CD14-positive monocyte (primary cell): ENCODE measurements at regions not wholly inside any gene's neighbourhood (a gene's known extent, or its start where the extent isn't known, plus 50 kb on each side); places are given as distances from the start of the nearest gene placed in this dataset.

ENCODE experiments used
- DNase-seq, 3 donors: peaks; one replicate each; pipeline ENCODE4 v3.0.0-alpha.2; 2011 to 2022
- H2AFZ ChIP-seq: 2 replicates; pipeline ENCODE4 v1.6.0; 2012; ENCODE audit warnings: mild to moderate bottlenecking, low read depth, low read length, inconsistent platforms; ENCODE audit not compliant: insufficient read depth, poor library complexity, severe bottlenecking
- H3K27ac ChIP-seq, 2 donors: 1 replicate in 1 of 2; 2 replicates in 1 of 2; pipeline ENCODE4 v1.5.1; 2012 to 2013; ENCODE audit warnings: low read length in 2 of 2, control low read depth in 1 of 2, inconsistent platforms in 1 of 2, low read depth in 1 of 2, mild to moderate bottlenecking in 1 of 2
- H3K27me3 ChIP-seq, 2 donors: one replicate each; pipeline versions ENCODE4 v1.6.0 to v1.6.1; 2011 to 2013; ENCODE audit warnings: low read length in 2 of 2; ENCODE audit not compliant: control insufficient read depth in 2 of 2, insufficient read depth in 2 of 2
- H3K36me3 ChIP-seq, 2 donors: replicated peaks in 1 of 2; 1 replicate in 1 of 2; 2 replicates in 1 of 2; pipeline versions ENCODE4 v1.5.1 to v1.6.1; 2012 to 2013; ENCODE audit warnings: low read length in 2 of 2, control low read depth in 1 of 2, inconsistent platforms in 1 of 2, mild to moderate bottlenecking in 1 of 2; ENCODE audit not compliant: insufficient read depth in 2 of 2, control insufficient read depth in 1 of 2
- H3K4me1 ChIP-seq, 2 donors: 1 replicate in 1 of 2; 2 replicates in 1 of 2; pipeline versions ENCODE4 v1.5.1 to v1.6.1; 2012 to 2013; ENCODE audit warnings: low read length in 2 of 2, control low read depth in 1 of 2, inconsistent platforms in 1 of 2, mild to moderate bottlenecking in 1 of 2, moderate library complexity in 1 of 2; ENCODE audit not compliant: insufficient read depth in 2 of 2, control insufficient read depth in 1 of 2
- H3K4me2 ChIP-seq: replicated peaks from 2 replicates; pipeline ENCODE3; 2012; ENCODE audit warnings: low read length, moderate library complexity, mild to moderate bottlenecking; ENCODE audit not compliant: poor library complexity, severe bottlenecking; ENCODE audit errors: extremely low read depth
- H3K4me3 ChIP-seq, 3 experiments: fragments of 200-600 bp in 1 of 3; sonication (generic) in 1 of 3; replicated peaks in 1 of 3; 1 replicate in 2 of 3; 2 replicates in 1 of 3; pipeline ENCODE4 v1.5.1; 2011 to 2013; ENCODE audit warnings: low read length in 3 of 3, mild to moderate bottlenecking in 3 of 3, control low read depth in 2 of 3, low read depth in 2 of 3, inconsistent platforms in 1 of 3, moderate library complexity in 1 of 3
- H3K79me2 ChIP-seq: 2 replicates; pipeline ENCODE4 v1.6.0; 2012; ENCODE audit warnings: mild to moderate bottlenecking, control low read depth, inconsistent platforms, low read length, moderate library complexity; ENCODE audit not compliant: insufficient read depth
- H3K9ac ChIP-seq: 2 replicates; pipeline ENCODE4 v1.6.0; 2017; ENCODE audit warnings: low read length, mild to moderate bottlenecking; ENCODE audit not compliant: insufficient read depth, poor library complexity, severe bottlenecking
- H3K9me3 ChIP-seq, 2 donors: replicated peaks in 1 of 2; 1 replicate in 1 of 2; 2 replicates in 1 of 2; pipeline versions ENCODE4 v1.5.1 to v1.6.1; 2012 to 2013; ENCODE audit warnings: low read length in 2 of 2, control low read depth in 1 of 2; ENCODE audit not compliant: control insufficient read depth in 1 of 2, insufficient read depth in 1 of 2
- H4K20me1 ChIP-seq: 2 replicates; pipeline ENCODE4 v1.6.0; 2012; ENCODE audit warnings: mild to moderate bottlenecking, low read length, control low read depth, moderate library complexity; ENCODE audit not compliant: insufficient read depth
- H3K27ac Mint-ChIP-seq, 7 donors: one replicate each; pipeline ENCODE4 v1.8.0; 2020; ENCODE audit warnings: mild to moderate bottlenecking in 7 of 7, mixed read lengths in 7 of 7, moderate library complexity in 6 of 7, inconsistent platforms in 2 of 7
- H3K27me3 Mint-ChIP-seq, 3 donors: one replicate each; pipeline ENCODE4 v1.8.0; 2021 to 2022; ENCODE audit warnings: low read depth in 3 of 3, mild to moderate bottlenecking in 3 of 3, mixed read lengths in 3 of 3, moderate library complexity in 3 of 3, inconsistent platforms in 1 of 3
- H3K36me3 Mint-ChIP-seq, 2 donors: one replicate each; pipeline ENCODE4 v1.8.0; 2020; ENCODE audit warnings: mixed read lengths in 2 of 2, inconsistent platforms in 1 of 2, mild to moderate bottlenecking in 1 of 2
- H3K4me1 Mint-ChIP-seq: one replicate; pipeline ENCODE4 v1.8.0; 2020; ENCODE audit warnings: mild to moderate bottlenecking, mixed read lengths
- H3K4me3 Mint-ChIP-seq, 2 donors: one replicate each; pipeline ENCODE4 v1.8.0; 2020; ENCODE audit warnings: mild to moderate bottlenecking in 2 of 2, mixed read lengths in 2 of 2, moderate library complexity in 1 of 2
- H3K9me3 Mint-ChIP-seq, 7 donors: one replicate each; pipeline ENCODE4 v1.8.0; 2020 to 2022; ENCODE audit warnings: mixed read lengths in 7 of 7, mild to moderate bottlenecking in 6 of 7, moderate library complexity in 6 of 7, inconsistent platforms in 2 of 7
- CTCF ChIP-seq: fragments of 200-600 bp; IDR thresholded peaks from one replicate; pipeline ENCODE4 v1.8.0; 2022; ENCODE audit warnings: antibody characterized with exemption, mild to moderate bottlenecking
- WGBS: methylation state at CpG from one replicate; pipeline ENCODE4 v1.1.5; 2013; ENCODE audit warnings: missing lambda C conversion rate; ENCODE audit not compliant: insufficient coverage; 5-methylcytosine and 5-hydroxymethylcytosine counted together
- intact Hi-C, 2 donors: fragments of 100-400 bp; cut with micrococcal nuclease; formaldehyde crosslinking; loops; one replicate each; pipeline versions ENCODE4 v1.15.0 to v1.15.1; 2023

GRCh38 chr5:108649646-108650045 is 98.1 kb upstream of the FER start:
- DNase-seq, result no peak
- no peak overlapping the region for H3K4me3 Mint-ChIP-seq
- Histone ChIP-seq H2AFZ (no peak overlapping the region), H3K9me3 (peaks cover 9 to 10% of the 10 kb centered on the region in 2 donors), H3K27me3 (no peaks in the 10 kb centered on the region), H3K4me2 (no peak overlapping the region), H3K4me3 (no peak overlapping the region), H3K4me1 (no peaks in the 10 kb centered on the region), H3K36me3 (no peaks in the 10 kb centered on the region), H3K27ac (no peak overlapping the region), H3K79me2 (no peaks in the 10 kb centered on the region), H3K9ac (no peak overlapping the region), H4K20me1 (no peaks in the 10 kb centered on the region)
- no CpG with 5 or more reads among the region's 1 CpG for WGBS
- TF ChIP-seq CTCF, result no peak
- no peaks in the 10 kb centered on the region for H3K4me1 Mint-ChIP-seq
- peaks cover 5 to 16% (median 11%) of the 10 kb centered on the region in 7 donors for H3K9me3 Mint-ChIP-seq
- no peaks in the 10 kb centered on the region for H3K36me3 Mint-ChIP-seq
- no peak overlapping the region for H3K27ac Mint-ChIP-seq
- intact Hi-C loops, result no loop called here
- peaks cover 0 to 3% (median 0%) of the 10 kb centered on the region in 3 donors for H3K27me3 Mint-ChIP-seq

- no peaks in the 10 kb centered on the region for H3K4me1 Mint-ChIP-seq
- WGBS, result no CpG with 5 or more reads among the region's 1 CpG
- no peaks in the 10 kb centered on the region for H3K27me3 ChIP-seq
- no peak for DNase-seq
- peaks cover 5 to 16% (median 11%) of the 10 kb centered on the region in 7 donors for H3K9me3 Mint-ChIP-seq
- H3K9ac ChIP-seq, result no peak overlapping the region
- H2AFZ ChIP-seq, result no peak overlapping the region
- no peak overlapping the region for H3K4me3 ChIP-seq
- H3K36me3 Mint-ChIP-seq, result no peaks in the 10 kb centered on the region
- intact Hi-C loops, result no loop called here
- no peaks in the 10 kb centered on the region for H3K79me2 ChIP-seq
- H3K27ac ChIP-seq, result no peak overlapping the region
- no peak overlapping the region for H3K27ac Mint-ChIP-seq
- H3K4me3 Mint-ChIP-seq, result no peak overlapping the region
- no peak for TF ChIP-seq CTCF
- H3K9me3 ChIP-seq, result peaks cover 9 to 10% of the 10 kb centered on the region in 2 donors
- no peaks in the 10 kb centered on the region for H4K20me1 ChIP-seq
- H3K36me3 ChIP-seq, result no peaks in the 10 kb centered on the region
- no peaks in the 10 kb centered on the region for H3K4me1 ChIP-seq
- peaks cover 0 to 3% (median 0%) of the 10 kb centered on the region in 3 donors for H3K27me3 Mint-ChIP-seq
- H3K4me2 ChIP-seq, result no peak overlapping the region
Measured at GRCh38 chr5:108649106-108649505, 98.6 kb upstream of the FER start.
